Activated T-helper 2 cell treated with anti-CD3 and anti-CD28 coated beads, Interferon-gamma antibody, Interleukin-2, Interleukin-4, amounts not matched to agents 10 μg/mL and 5 μg/mL and 100 μg/mL, durations not matched to agents 14 hours and 24 hours and 36 hours (primary cell): ENCODE measurements at regions not wholly inside any gene's neighbourhood (a gene's known extent, or its start where the extent isn't known, plus 50 kb on each side); places are given as distances from the start of the nearest gene placed in this dataset.

ENCODE experiments used
- DNase-seq: peaks from one replicate; pipeline ENCODE4 v3.0.0; 2021; ENCODE audit warnings: low spot score
- H3K27ac Mint-ChIP-seq: one replicate; pipeline ENCODE4 v1.8.0; 2021; ENCODE audit warnings: mixed read lengths
- H3K27me3 Mint-ChIP-seq: one replicate; pipeline ENCODE4 v1.8.0; 2021; ENCODE audit warnings: low read depth, mixed read lengths
- H3K36me3 Mint-ChIP-seq: one replicate; pipeline ENCODE4 v1.8.0; 2021; ENCODE audit warnings: low read depth, mixed read lengths
- H3K4me1 Mint-ChIP-seq: one replicate; pipeline ENCODE4 v1.8.0; 2021; ENCODE audit warnings: low read depth, mixed read lengths
- H3K4me3 Mint-ChIP-seq: one replicate; pipeline ENCODE4 v1.8.0; 2021; ENCODE audit warnings: low read depth, mild to moderate bottlenecking, moderate library complexity, mixed read lengths
- H3K9me3 Mint-ChIP-seq: one replicate; pipeline ENCODE4 v1.8.0; 2021; ENCODE audit warnings: mixed read lengths
- intact Hi-C: fragments of 100-400 bp; cut with micrococcal nuclease; formaldehyde crosslinking; loops from one replicate; pipeline ENCODE4 v1.15.1; 2023

GRCh38 chr18:55844382-55844781 lies 256.4 kb upstream of the TCF4 start:
- Mint-ChIP-seq H3K4me1 (no peaks in the 10 kb centered on the region), H3K27me3 (no peaks in the 10 kb centered on the region)

GRCh38 chr18:55841314-55841713 lies 253.3 kb upstream of the TCF4 start:
- Mint-ChIP-seq H3K4me3 (no peak overlapping the region), H3K9me3 (peaks cover 23% of the 10 kb centered on the region), H3K36me3 (no peaks in the 10 kb centered on the region), H3K27ac (no peak overlapping the region), H3K27me3 (no peaks in the 10 kb centered on the region), H3K4me1 (no peaks in the 10 kb centered on the region)
- intact Hi-C loops = no loop called here
- no peak for DNase-seq

More at GRCh38 chr18:55844382-55844781, 256.4 kb upstream of the TCF4 start:
- Mint-ChIP-seq H3K9me3 (peaks cover 15% of the 10 kb centered on the region), H3K36me3 (no peaks in the 10 kb centered on the region), H3K4me3 (no peak overlapping the region), H3K27ac (no peak overlapping the region)
- intact Hi-C loops = no loop called here
- no peak for DNase-seq

GRCh38 chr18:55840601-55841170 lies 252.7 kb upstream of the TCF4 start:
- no peaks in the 10 kb centered on the region for H3K36me3 Mint-ChIP-seq
- H3K4me3 Mint-ChIP-seq = no peak overlapping the region
- H3K4me1 Mint-ChIP-seq = no peaks in the 10 kb centered on the region
- no peak for DNase-seq
- no peak overlapping the region for H3K27ac Mint-ChIP-seq
- peaks cover 23% of the 10 kb centered on the region for H3K9me3 Mint-ChIP-seq
- intact Hi-C loops = no loop called here
- H3K27me3 Mint-ChIP-seq = no peaks in the 10 kb centered on the region

GRCh38 chr18:55839343-55839742 lies 251.4 kb upstream of the TCF4 start:
- intact Hi-C loops = no loop called here
- H3K4me3 Mint-ChIP-seq = no peak overlapping the region
- H3K27ac Mint-ChIP-seq = no peak overlapping the region
- H3K9me3 Mint-ChIP-seq = peaks cover 28% of the 10 kb centered on the region
- no peak for DNase-seq
- H3K27me3 Mint-ChIP-seq = no peaks in the 10 kb centered on the region
- no peaks in the 10 kb centered on the region for H3K36me3 Mint-ChIP-seq
- no peaks in the 10 kb centered on the region for H3K4me1 Mint-ChIP-seq

- intact Hi-C loops = no loop called here
Observed at GRCh38 chr18:55838841-55839240, 250.8 kb upstream of the TCF4 start.

GRCh38 chr18:55838319-55838718 lies 250.3 kb upstream of the TCF4 start:
- H3K36me3 Mint-ChIP-seq = no peaks in the 10 kb centered on the region
- H3K4me3 Mint-ChIP-seq = no peak overlapping the region
- no peak overlapping the region for H3K27ac Mint-ChIP-seq
- intact Hi-C loops = no loop called here
- H3K27me3 Mint-ChIP-seq = no peaks in the 10 kb centered on the region
- peaks cover 36% of the 10 kb centered on the region for H3K9me3 Mint-ChIP-seq
- H3K4me1 Mint-ChIP-seq = no peaks in the 10 kb centered on the region
- no peak for DNase-seq

More at GRCh38 chr18:55838841-55839240, 250.8 kb upstream of the TCF4 start:
- peaks cover 30% of the 10 kb centered on the region for H3K9me3 Mint-ChIP-seq
- H3K27ac Mint-ChIP-seq = no peak overlapping the region
- H3K4me1 Mint-ChIP-seq = no peaks in the 10 kb centered on the region
- H3K4me3 Mint-ChIP-seq = no peak overlapping the region
- no peaks in the 10 kb centered on the region for H3K36me3 Mint-ChIP-seq
- H3K27me3 Mint-ChIP-seq = no peaks in the 10 kb centered on the region
- DNase-seq = no peak

- H3K9me3 Mint-ChIP-seq = peaks cover 22% of the 10 kb centered on the region
- DNase-seq = no peak
- no peak overlapping the region for H3K4me3 Mint-ChIP-seq
- intact Hi-C loops = no loop called here
- no peaks in the 10 kb centered on the region for H3K36me3 Mint-ChIP-seq
- no peaks in the 10 kb centered on the region for H3K4me1 Mint-ChIP-seq
- H3K27ac Mint-ChIP-seq = no peak overlapping the region
- no peaks in the 10 kb centered on the region for H3K27me3 Mint-ChIP-seq
Observed at GRCh38 chr18:55833543-55833942, 245.6 kb upstream of the TCF4 start.

- no peaks in the 10 kb centered on the region for H3K36me3 Mint-ChIP-seq
- no peaks in the 10 kb centered on the region for H3K4me1 Mint-ChIP-seq
Observed at GRCh38 chr18:55830544-55830943, 242.6 kb upstream of the TCF4 start.

GRCh38 chr18:55821219-55821618 lies 233.2 kb upstream of the TCF4 start:
- no peak overlapping the region for H3K4me3 Mint-ChIP-seq
- H3K4me1 Mint-ChIP-seq = no peaks in the 10 kb centered on the region
- intact Hi-C loops = no loop called here
- no peaks in the 10 kb centered on the region for H3K27me3 Mint-ChIP-seq
- no peaks in the 10 kb centered on the region for H3K9me3 Mint-ChIP-seq
- DNase-seq = no peak
- no peak overlapping the region for H3K27ac Mint-ChIP-seq
- H3K36me3 Mint-ChIP-seq = no peaks in the 10 kb centered on the region

More at GRCh38 chr18:55830544-55830943, 242.6 kb upstream of the TCF4 start:
- intact Hi-C loops = no loop called here
- Mint-ChIP-seq H3K9me3 (peaks cover 16% of the 10 kb centered on the region), H3K27me3 (no peaks in the 10 kb centered on the region), H3K27ac (no peak overlapping the region), H3K4me3 (no peak overlapping the region)
- DNase-seq = no peak

- intact Hi-C loops = no loop called here
- Mint-ChIP-seq H3K9me3 (no peaks in the 10 kb centered on the region), H3K36me3 (no peaks in the 10 kb centered on the region), H3K4me1 (no peaks in the 10 kb centered on the region), H3K27ac (no peak overlapping the region), H3K27me3 (no peaks in the 10 kb centered on the region), H3K4me3 (no peak overlapping the region)
- no peak for DNase-seq
Observed at GRCh38 chr18:55819448-55819847, 231.5 kb upstream of the TCF4 start.

- intact Hi-C loops = no loop called here
- H3K9me3 Mint-ChIP-seq = no peaks in the 10 kb centered on the region
- H3K4me3 Mint-ChIP-seq = no peak overlapping the region
- DNase-seq = no peak
- H3K4me1 Mint-ChIP-seq = no peaks in the 10 kb centered on the region
- H3K27ac Mint-ChIP-seq = no peak overlapping the region
- no peaks in the 10 kb centered on the region for H3K36me3 Mint-ChIP-seq
- H3K27me3 Mint-ChIP-seq = no peaks in the 10 kb centered on the region
Observed at GRCh38 chr18:55818284-55818683, 230.3 kb upstream of the TCF4 start.

GRCh38 chr18:55811925-55812324 lies 223.9 kb upstream of the TCF4 start:
- no peak overlapping the region for H3K27ac Mint-ChIP-seq
- H3K9me3 Mint-ChIP-seq = no peaks in the 10 kb centered on the region
- DNase-seq = no peak
- H3K4me1 Mint-ChIP-seq = no peaks in the 10 kb centered on the region
- no peaks in the 10 kb centered on the region for H3K27me3 Mint-ChIP-seq
- H3K36me3 Mint-ChIP-seq = no peaks in the 10 kb centered on the region
- intact Hi-C loops = no loop called here
- no peak overlapping the region for H3K4me3 Mint-ChIP-seq

GRCh38 chr18:55805666-55806065 lies 217.7 kb upstream of the TCF4 start:
- intact Hi-C loops = no loop called here
- no peak for DNase-seq
- H3K4me1 Mint-ChIP-seq = no peaks in the 10 kb centered on the region
- no peak overlapping the region for H3K4me3 Mint-ChIP-seq
- no peaks in the 10 kb centered on the region for H3K36me3 Mint-ChIP-seq
- no peak overlapping the region for H3K27ac Mint-ChIP-seq
- H3K27me3 Mint-ChIP-seq = no peaks in the 10 kb centered on the region
- peaks cover 4% of the 10 kb centered on the region for H3K9me3 Mint-ChIP-seq

GRCh38 chr18:55795101-55795669 lies 207.2 kb upstream of the TCF4 start:
- Mint-ChIP-seq H3K4me3 (no peak overlapping the region), H3K4me1 (no peaks in the 10 kb centered on the region), H3K27ac (no peak overlapping the region), H3K36me3 (no peaks in the 10 kb centered on the region), H3K27me3 (no peaks in the 10 kb centered on the region), H3K9me3 (no peaks in the 10 kb centered on the region)
- intact Hi-C loops = no loop called here
- DNase-seq = no peak
